OCI-LY7 (cell line): ENCODE measurements at regions not wholly inside any gene's neighbourhood (a gene's known extent, or its start where the extent isn't known, plus 50 kb on each side); places are given as distances from the start of the nearest gene placed in this dataset.

Experiments used
- BruUV-seq: library from RNA; stranded (reverse); fragments of 400-500 nt; replicated peaks from 2 replicates; lab custom pipeline; 2021; lab: Mats Ljungman, UMichigan
- CTCF ChIA-PET: fragments of 300-600 bp; sonication (Branson Sonifier 250); formaldehyde crosslinking; loops from one replicate; lab custom pipeline; 2022; ENCODE audit warnings: antibody characterized with exemption; ENCODE audit not compliant: unreplicated experiment; lab: Charles Lee
- POLR2A ChIA-PET: fragments of 300-600 bp; sonication (Branson Sonifier 250); formaldehyde crosslinking; loops from one replicate; lab custom pipeline; 2022; ENCODE audit warnings: antibody characterized with exemption; lab: Charles Lee
- DNase-seq: peaks from one replicate; pipeline ENCODE4 v3.0.0-alpha.2; 2015; ENCODE audit warnings: low spot score
- H2AFZ ChIP-seq: fragments of 200-600 bp; sonication (generic), shearing (Covaris generic); 2 replicates; pipeline ENCODE4 v1.6.1; 2014; ENCODE audit warnings: mild to moderate bottlenecking, antibody characterized with exemption, low read length, moderate library complexity
- H3K27ac ChIP-seq: fragments of 200-600 bp; sonication (generic); 2 replicates; pipeline ENCODE4 v1.5.1; 2014; ENCODE audit warnings: mixed run types, low read depth, mild to moderate bottlenecking, moderate library complexity, low read length, inconsistent platforms; ENCODE audit not compliant: poor library complexity, severe bottlenecking
- H3K36me3 ChIP-seq: fragments of 200-600 bp; sonication (generic); 2 replicates; pipeline ENCODE4 v1.6.1; 2014; ENCODE audit warnings: mild to moderate bottlenecking, antibody characterized with exemption, low read length, moderate library complexity, mixed read lengths; ENCODE audit not compliant: insufficient read depth
- H3K4me1 ChIP-seq: fragments of 200-600 bp; sonication (generic); 2 replicates; pipeline ENCODE4 v1.5.1; 2014; ENCODE audit warnings: mild to moderate bottlenecking, low read length; ENCODE audit not compliant: insufficient read depth, poor library complexity, severe bottlenecking
- H3K4me2 ChIP-seq: fragments of 200-600 bp; sonication (generic); 2 replicates; pipeline ENCODE4 v1.6.1; 2014; ENCODE audit warnings: mild to moderate bottlenecking, low read length
- H3K4me3 ChIP-seq: fragments of 200-600 bp; sonication (generic); 2 replicates; pipeline ENCODE4 v1.5.1; 2014; ENCODE audit warnings: mild to moderate bottlenecking, low read depth, low read length; ENCODE audit not compliant: poor library complexity, severe bottlenecking
- H3K79me2 ChIP-seq: fragments of 200-600 bp; sonication (generic); 2 replicates; pipeline ENCODE4 v1.6.1; 2016; ENCODE audit warnings: low read depth, mild to moderate bottlenecking, low read length, moderate library complexity, mixed read lengths; ENCODE audit not compliant: insufficient read depth
- H3K9me2 ChIP-seq: fragments of 200-600 bp; sonication (generic); 2 replicates; pipeline ENCODE4 v1.6.1; 2016; ENCODE audit warnings: mild to moderate bottlenecking, low read length, mixed read lengths; ENCODE audit not compliant: insufficient read depth
- H3K9me3 ChIP-seq: fragments of 200-600 bp; sonication (generic); 2 replicates; pipeline ENCODE4 v1.6.1; 2014; ENCODE audit warnings: mild to moderate bottlenecking, mixed run types, low read length, mixed read lengths
- H4K20me1 ChIP-seq: fragments of 200-600 bp; sonication (generic); 2 replicates; pipeline ENCODE4 v1.6.1; 2014; ENCODE audit warnings: mild to moderate bottlenecking, antibody characterized with exemption, low read length, moderate library complexity, mixed read lengths; ENCODE audit not compliant: insufficient read depth
- EZH2phosphoT487 ChIP-seq: fragments of 200-600 bp; sonication (generic); IDR thresholded peaks from 2 replicates; pipeline ENCODE4 v1.6.1; 2018; ENCODE audit warnings: low read depth, borderline replicate concordance, mild to moderate bottlenecking, mixed run types, antibody characterized with exemption, low read length, moderate library complexity, mixed read lengths
- intact Hi-C: fragments of 100-400 bp; cut with micrococcal nuclease; formaldehyde crosslinking; loops from one replicate; pipeline ENCODE4 v1.10.0; 2022; ENCODE audit not compliant: unreplicated experiment
- TF ChIP-seq, protein P1 (sequence below): fragments of 200-600 bp; sonication (generic); conservative IDR thresholded peaks from 2 replicates; pipeline ENCODE4 v1.5.1; 2014; ENCODE audit warnings: mild to moderate bottlenecking, antibody characterized with exemption, low read length, moderate library complexity, mixed read lengths

DNA sequence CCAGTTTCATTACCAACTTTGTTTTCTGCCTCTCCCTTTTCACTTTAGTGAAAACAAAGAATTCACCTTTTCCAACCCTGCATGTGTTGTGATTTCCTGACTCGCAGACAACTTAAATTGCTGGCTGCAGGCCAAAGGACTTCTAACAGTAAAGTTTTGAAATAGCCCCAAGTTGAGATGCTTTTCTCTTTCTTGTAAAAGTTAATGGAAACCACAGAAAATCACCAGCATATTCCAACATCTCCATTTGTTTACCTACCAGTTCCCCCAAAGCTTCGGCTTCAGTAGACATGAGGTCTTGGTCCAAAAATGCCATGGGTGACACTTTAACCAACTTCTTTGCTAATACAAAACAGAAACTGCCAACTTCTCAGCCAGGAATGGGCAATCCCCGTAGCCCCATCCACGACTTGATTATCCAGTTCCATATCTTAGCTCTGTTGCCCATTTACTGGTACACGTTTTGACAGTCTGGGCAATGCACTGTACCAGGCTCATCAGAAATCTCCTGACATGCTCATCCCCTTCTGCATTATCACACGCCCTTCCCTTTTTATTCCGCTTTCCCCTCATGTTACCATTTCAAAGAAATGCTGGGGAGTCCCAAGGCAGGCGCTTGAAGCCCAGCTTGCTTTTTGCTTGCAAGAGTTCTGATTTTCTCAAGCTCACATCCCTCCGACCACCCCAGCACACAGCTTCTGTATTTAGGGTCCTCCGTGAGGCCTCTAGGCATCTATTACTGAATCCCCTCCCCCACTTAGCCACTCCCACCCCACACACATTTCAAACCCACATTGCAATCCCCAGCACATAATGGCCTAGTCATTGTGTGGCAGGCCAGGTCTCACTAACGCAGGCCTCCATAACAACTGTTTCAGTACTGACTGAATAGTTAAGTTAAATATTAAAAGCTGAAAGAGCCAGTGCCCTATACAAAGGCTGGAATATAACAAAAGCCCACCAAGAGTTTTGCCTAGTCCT lies 137.9 kb upstream of the S100G start:
- H3K27ac ChIP-seq: no peak overlapping the region
- CTCF ChIA-PET: no interaction called here
- intact Hi-C loops: no loop called here
- no peak overlapping the region for H3K4me3 ChIP-seq
- POLR2A ChIA-PET: no interaction called here
- H3K9me2 ChIP-seq: no peaks in the 10 kb centered on the region
- no peaks in the 10 kb centered on the region for H4K20me1 ChIP-seq
- BruUV-seq: no TSS peak
- DNase-seq: no peak
- H3K4me2 ChIP-seq: no peak overlapping the region
- H2AFZ ChIP-seq: no peak overlapping the region
- no peaks in the 10 kb centered on the region for H3K4me1 ChIP-seq
- TF ChIP-seq, protein P1, sequence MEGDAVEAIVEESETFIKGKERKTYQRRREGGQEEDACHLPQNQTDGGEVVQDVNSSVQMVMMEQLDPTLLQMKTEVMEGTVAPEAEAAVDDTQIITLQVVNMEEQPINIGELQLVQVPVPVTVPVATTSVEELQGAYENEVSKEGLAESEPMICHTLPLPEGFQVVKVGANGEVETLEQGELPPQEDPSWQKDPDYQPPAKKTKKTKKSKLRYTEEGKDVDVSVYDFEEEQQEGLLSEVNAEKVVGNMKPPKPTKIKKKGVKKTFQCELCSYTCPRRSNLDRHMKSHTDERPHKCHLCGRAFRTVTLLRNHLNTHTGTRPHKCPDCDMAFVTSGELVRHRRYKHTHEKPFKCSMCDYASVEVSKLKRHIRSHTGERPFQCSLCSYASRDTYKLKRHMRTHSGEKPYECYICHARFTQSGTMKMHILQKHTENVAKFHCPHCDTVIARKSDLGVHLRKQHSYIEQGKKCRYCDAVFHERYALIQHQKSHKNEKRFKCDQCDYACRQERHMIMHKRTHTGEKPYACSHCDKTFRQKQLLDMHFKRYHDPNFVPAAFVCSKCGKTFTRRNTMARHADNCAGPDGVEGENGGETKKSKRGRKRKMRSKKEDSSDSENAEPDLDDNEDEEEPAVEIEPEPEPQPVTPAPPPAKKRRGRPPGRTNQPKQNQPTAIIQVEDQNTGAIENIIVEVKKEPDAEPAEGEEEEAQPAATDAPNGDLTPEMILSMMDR: no peak
- H3K79me2 ChIP-seq: no peaks in the 10 kb centered on the region
- H3K36me3 ChIP-seq: no peaks in the 10 kb centered on the region
- no peaks in the 10 kb centered on the region for H3K9me3 ChIP-seq

DNA sequence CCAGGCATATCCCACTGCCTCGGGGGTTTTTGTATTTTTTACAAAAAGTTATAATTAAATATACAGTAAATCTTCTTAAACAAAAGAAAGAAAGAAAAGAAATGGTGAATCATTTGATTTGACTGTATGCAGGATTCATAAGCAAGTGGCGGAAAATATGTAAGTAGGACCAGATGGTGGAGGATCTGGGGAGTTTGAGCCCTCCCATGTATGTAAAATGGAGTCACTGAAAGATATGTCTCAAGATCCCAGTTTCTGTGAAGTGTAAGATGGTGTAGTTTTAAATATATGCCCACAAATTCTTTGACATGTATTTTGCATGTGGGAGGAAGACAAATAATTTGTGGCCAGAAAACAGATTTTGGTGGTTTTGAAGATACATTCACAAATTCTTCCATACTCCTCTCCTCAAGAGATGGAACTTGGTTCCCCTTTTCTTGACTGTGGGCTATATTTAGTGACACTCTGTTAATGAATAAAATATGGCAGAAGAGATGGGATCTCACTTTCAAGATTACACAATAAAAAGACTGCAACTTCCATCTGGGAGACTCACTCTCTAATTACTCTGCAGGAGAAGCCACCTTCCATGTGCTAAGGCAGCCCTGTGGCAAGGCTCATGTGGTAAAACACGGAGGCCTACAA lies 133.6 kb upstream of the S100G start:
- POLR2A ChIA-PET: no interaction called here

More for the DNA sequence above, 133.6 kb upstream of the S100G start:
- no peaks in the 10 kb centered on the region for H4K20me1 ChIP-seq
- CTCF ChIA-PET: no interaction called here
- H3K9me3 ChIP-seq: no peaks in the 10 kb centered on the region
- DNase-seq: no peak
- H3K27ac ChIP-seq: no peak overlapping the region
- H3K4me1 ChIP-seq: no peaks in the 10 kb centered on the region
- H2AFZ ChIP-seq: no peak overlapping the region
- TF ChIP-seq EZH2phosphoT487: no peak
- TF ChIP-seq, protein P1: no peak
- no TSS peak for BruUV-seq
- H3K4me3 ChIP-seq: no peak overlapping the region
- no peaks in the 10 kb centered on the region for H3K36me3 ChIP-seq
- no peaks in the 10 kb centered on the region for H3K79me2 ChIP-seq
- no peaks in the 10 kb centered on the region for H3K9me2 ChIP-seq
- H3K4me2 ChIP-seq: no peak overlapping the region
- intact Hi-C loops: no loop called here
